ENCODE measurements at regions not wholly inside any gene's neighbourhood (a gene's known extent, or its start where the extent isn't known, plus 50 kb on each side); places are given as distances from the start of the nearest gene placed in this dataset.

DNA sequence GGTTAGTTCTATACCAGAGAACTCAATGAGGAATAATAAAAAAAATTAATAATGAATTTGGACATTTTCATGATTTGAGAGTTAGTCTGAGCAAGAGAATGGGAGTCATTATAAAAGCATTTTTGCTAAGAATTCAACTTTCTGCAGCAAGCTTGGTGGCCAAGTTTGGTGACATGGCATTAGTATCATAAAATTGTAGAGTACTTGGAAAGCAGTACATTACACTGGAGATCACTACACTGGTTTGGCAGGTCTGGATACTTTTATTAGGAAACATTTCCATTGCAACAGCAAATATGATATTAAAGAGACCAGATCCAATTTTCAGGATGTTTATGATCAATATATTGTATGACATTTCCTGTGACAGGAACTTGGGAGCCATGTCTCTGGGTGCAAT, 249.1 kb upstream of the INTU start:
- TF ChIP-seq, protein P1, sequence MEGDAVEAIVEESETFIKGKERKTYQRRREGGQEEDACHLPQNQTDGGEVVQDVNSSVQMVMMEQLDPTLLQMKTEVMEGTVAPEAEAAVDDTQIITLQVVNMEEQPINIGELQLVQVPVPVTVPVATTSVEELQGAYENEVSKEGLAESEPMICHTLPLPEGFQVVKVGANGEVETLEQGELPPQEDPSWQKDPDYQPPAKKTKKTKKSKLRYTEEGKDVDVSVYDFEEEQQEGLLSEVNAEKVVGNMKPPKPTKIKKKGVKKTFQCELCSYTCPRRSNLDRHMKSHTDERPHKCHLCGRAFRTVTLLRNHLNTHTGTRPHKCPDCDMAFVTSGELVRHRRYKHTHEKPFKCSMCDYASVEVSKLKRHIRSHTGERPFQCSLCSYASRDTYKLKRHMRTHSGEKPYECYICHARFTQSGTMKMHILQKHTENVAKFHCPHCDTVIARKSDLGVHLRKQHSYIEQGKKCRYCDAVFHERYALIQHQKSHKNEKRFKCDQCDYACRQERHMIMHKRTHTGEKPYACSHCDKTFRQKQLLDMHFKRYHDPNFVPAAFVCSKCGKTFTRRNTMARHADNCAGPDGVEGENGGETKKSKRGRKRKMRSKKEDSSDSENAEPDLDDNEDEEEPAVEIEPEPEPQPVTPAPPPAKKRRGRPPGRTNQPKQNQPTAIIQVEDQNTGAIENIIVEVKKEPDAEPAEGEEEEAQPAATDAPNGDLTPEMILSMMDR (IDR thresholded peaks at IDR 0.05; ENCODE audit: low read depth, low read length): no peak
- TF ChIP-seq EZH2phosphoT487 (IDR thresholded peaks at IDR 0.05; ENCODE audit: low read depth): no peak
